A172 (cell line): ENCODE measurements at regions not wholly inside any gene's neighbourhood (a gene's known extent, or its start where the extent isn't known, plus 50 kb on each side); places are given as distances from the start of the nearest gene placed in this dataset.

Source experiments
- DNase-seq: peaks from one replicate; pipeline ENCODE4 v3.0.0-alpha.2; 2015; ENCODE audit warnings: low spot score

DNA sequence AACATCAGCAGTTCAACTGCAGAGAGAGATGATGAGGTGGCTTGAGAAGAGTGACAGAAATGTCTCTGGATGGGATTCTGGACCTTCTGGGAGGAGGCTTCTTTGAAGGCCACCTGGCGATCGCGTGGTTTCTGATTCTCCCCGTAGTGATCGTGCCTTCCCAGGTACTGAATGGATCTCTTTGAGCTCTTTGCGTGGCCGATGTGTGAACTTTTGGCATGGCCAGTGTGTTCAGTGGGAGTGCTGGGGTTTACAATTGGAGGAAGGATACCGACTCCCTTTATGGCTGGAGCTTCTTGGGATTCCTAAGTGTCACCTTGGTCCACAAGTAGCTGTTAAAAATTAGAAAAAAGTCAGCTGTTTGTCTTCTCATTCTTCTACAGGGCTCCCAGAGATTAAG is 374.7 kb downstream of the C12orf75 start:
- DNase-seq, result no peak

DNA sequence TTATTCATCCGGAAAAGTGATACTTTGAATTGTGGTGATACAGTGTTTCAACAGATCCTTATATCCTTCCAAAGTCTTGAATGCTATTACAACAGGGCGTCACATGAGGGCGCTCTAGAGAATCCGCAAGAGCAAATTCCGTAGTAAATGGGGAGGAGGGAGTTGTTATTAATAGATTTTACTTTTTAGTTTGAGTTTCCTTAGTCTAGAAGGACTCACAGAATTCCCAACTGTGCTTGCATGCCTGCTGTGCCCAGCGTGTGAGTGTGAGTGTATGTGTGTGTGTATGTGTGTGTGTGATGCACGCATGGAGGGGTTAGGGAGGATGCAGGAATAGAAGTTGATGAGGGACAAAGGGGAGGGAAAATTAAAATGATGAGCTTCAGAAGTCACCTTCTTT is 375.3 kb downstream of the C12orf75 start:
- peak; percentile 39 for DNase-seq

DNA sequence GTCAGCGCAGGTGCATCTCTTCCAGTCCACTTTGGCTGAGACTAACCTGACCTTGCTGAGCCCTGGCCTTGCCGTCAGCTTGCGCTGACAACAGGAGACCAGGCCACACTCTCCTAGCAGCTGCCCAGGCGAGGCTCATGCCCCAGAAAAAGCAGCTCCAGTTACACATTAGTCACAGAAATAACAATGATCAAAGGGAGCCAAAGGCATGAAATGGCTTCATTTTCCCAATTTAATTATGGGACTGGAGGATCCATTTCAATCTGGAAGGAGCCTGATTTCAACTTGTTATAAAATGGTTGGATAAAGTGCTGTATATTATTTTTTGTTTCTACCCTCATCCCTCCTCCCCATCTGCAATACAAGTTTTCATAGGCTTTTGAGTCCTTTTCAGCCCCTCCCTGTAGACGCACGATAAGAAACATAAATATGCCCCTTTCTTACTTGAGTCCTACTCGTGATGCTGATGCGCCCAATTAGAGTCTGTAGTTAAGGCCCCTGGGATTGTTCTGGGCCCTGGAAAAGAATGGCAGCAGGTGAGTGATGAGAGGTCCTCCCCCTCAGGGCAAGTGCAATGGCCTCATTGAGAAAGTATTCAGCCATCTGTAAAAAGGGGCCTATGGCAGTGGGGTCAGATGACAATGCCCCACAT is 376.0 kb downstream of the C12orf75 start:
- peak; percentile 54 for DNase-seq

DNA sequence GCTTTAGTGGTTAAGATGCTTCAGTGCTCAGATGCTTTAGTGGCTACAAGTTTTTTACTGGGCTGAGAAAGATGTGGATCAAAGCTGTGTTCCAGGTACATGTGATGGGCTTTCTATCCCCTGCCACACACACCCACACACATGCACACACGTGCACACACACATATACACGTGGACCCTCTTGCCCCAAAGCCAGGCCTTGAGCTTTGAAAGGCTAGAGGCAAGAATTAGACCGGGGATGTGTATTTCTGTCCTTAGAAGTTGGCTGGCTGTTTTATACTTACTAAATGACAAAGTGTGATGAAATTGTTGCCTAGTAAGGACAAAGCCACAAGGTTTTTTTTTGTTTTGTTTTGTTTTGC is 376.5 kb downstream of the C12orf75 start:
- DNase-seq, result no peak

DNA sequence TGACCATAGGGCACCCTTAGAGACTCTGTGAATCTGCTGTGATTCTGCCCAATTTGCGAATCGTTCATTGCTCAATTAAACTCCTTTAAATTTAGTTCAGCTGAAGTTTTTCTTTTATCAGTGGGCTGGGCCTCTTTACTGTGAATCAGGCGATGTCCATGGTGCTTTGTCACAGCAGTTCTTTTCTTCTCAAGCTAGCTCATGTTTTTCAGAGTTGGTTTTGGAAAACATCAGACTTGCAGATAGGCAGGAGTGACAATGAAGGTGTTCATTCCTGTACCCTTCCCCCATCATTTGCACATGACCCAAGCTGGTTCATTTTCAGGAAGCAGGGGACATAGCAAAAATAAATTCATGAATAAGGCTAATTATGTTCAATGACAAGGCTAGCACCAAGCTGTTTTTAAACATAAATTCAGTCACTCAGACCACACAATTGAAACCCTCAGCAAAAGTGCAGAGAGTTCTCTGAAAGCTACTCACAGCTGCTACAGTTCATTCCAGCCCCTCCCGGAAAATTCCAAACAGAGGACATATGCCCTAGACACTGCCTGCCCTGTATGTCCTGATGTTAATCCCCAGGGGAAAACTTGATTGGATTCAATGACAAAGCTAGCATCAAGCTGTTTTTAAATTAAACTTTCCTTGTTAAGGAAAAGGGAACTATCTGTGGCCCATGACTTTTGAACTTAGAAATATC is 383.3 kb downstream of the C12orf75 start:
- no peak for DNase-seq

DNA sequence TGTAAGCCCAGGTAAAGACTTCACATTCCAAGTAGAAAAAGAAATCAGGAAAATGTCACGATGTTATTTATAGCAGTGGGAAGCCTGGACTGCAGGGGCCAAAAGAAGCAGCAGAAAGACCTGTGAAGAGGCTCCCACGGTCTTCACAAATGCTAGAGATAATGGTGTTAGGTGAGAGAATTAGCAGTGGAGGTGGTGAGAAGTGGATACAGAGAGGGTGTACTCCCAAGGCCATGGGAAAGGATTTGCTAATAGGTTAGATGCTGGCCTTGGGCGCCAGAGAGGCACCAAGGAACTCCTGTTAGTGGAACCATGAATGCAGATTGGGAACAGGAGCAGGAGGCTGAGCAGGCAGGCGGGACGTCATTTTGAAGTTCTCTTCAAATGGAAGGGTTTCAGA is 386.1 kb downstream of the C12orf75 start:
- no peak for DNase-seq

DNA sequence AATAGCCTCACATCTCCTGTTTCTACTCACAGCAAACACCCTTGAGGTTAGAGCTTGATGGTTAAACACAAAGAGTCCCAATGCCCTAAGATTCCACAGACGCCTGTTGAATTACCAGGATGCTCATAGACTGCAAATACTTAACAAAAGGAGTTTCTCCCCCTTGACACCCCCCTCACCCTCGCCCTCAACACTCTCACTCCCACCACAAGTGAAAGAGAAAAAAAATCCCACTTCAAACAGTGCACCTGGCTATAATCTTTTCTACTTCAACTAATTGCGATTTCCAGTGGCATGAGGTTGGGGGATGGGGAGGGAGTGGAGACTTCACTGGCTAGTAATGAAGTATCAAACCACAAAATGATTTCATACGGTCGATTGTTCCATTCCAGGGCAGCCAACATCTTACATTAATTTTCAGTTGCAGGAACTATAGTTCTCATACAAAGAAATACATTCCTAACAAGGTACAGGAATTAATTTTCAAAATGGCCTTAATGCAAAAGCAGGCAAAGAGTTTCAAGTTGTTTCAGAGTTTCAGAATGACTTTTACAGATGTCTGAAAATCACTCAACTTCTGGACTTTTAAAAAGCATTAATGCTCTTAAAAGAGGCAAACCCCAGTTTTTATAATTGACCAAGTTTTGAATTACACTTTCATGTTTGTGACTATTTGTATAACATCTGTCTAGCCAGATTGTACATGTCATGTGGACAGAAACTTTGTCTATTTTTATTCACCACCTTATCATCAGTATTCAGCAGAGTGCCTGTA is 390.7 kb downstream of the C12orf75 start:
- no peak for DNase-seq

DNA sequence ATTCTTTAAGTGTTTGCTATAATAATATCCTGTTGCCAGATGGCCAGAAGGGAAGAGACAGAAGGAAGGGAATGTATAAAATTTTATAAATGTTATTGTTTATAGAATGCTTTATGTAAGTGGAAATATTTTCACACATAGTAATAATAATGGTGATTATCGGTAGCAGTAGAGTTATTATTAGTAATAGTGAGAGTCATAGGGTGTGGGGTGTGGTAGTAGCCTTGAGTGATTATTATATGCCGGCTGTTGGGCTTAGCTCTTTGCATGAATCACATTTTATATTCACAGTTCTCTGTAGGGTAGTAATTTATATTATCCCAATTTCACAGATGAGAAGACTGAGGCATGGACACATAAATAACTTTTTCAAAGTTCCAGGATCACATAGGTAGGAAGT is 391.4 kb downstream of the C12orf75 start:
- no peak for DNase-seq

DNA sequence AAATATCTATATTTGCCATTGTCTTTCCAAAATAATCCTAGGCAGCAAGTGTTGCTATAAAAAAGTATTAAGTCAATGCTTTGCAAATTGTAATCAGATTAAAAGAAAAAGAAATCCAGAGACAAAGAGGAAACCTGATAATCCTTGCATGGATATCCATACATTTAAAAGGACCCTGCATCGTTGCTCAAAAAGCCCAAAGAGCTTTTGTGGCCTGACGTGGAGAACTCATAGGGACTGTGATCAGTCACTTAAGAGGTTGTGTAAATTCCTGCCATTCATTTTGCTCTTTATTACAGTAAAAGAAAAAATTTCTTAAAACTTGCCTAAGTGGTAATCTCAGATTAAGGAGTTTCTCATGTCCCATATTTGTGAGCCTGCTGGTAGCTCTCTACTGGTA is 392.6 kb downstream of the C12orf75 start:
- DNase-seq, result no peak

DNA sequence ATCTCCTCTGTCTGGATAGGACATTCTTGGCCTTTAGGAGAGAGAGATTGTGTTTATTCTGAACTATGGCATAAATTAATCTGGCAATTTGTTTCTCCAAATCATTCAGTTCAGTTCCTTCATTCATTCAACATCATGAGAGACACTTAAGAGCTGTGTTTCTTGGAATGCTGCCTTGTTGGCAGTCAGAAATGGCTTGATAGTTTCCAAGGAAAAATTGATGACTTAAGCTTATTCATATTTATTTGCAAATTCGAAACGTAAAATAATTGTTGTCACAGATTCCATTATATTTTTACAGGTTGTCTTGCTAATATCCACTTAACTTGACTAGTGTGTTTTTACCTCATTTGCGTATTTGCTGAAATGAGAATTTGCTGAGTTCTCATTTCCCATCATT is 393.0 kb downstream of the C12orf75 start:
- DNase-seq, result no peak

DNA sequence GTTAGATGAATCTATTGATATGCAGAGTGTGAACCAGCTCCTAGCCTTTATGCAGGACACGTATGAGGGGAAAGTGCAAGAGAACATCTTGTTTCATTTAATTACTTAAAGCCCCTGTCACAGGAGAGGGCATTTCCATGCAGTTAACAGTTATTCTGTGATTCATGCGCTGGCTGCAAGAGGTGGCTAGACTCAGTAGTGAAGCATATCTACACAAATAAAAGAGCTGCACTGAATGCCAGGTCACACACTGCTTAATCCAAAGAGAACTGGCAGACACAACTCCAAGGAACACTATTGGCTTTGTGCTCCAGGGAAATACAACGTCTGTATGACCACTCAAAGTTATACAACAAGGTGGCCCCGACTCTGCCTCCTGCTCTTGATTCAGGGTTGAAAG is 394.1 kb downstream of the C12orf75 start:
- no peak for DNase-seq

DNA sequence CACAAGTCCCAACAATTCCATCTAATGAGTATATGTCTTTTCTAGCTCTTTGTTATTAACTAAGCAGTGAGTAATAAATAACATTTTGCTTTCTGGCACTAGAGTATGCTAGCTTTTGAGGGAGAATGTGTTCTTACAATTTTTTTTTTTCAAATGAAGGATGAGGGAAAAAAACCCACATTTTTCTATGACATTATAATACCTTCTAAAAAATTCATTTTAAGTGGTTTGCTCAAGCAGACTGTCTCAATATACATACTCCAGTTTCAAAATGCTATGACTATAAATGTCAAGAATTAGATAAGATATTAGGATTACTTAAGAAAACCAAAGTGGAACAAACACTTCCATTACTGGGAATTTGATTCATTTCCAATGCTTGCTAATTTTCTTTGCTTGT is 394.6 kb downstream of the C12orf75 start:
- DNase-seq, result no peak

DNA sequence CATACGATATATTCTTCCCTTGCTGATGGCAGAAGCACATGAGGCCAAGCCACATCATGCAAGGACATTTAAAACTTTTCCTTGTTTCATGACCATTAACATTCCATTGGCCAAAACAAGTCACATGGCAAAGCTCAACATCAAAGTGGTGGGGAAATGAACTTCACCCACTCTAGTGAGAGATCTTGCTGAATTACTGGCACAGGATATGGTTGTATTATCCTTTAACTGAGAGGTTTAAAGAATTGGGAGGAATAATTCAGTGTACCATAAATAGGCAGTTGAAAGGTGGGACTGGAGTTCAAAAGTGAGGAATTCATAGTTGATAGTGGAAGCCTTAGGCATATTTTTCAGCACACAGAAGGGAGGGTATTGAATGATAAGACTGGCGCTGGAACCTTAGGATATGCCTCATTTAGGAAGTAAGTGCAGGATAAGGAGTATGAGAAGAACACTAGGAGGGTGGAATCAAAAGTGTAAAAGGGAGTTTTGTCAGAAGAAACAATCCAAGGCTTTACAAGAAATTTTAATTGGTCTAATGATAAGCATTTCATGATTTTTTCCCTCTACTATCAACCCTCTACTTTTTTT is 398.8 kb downstream of the C12orf75 start:
- no peak for DNase-seq

DNA sequence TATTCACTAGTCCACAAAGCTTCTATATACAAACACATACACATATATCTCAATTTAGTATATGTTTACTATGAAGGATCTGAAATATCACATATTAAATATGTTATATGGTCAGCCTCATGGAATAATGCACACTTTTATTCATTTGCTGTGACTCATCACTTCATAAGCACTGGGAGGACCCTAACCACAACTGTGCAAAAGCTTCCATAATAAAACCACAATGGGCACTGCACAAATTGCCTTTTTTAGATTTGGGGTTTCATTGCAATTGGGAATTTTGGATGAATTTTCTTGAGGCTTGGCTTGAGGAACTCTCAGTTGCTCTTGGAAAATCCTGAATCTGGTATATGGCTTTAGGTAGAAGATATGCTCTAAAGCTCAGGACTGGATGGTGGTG is 399.4 kb downstream of the C12orf75 start:
- no peak for DNase-seq

DNA sequence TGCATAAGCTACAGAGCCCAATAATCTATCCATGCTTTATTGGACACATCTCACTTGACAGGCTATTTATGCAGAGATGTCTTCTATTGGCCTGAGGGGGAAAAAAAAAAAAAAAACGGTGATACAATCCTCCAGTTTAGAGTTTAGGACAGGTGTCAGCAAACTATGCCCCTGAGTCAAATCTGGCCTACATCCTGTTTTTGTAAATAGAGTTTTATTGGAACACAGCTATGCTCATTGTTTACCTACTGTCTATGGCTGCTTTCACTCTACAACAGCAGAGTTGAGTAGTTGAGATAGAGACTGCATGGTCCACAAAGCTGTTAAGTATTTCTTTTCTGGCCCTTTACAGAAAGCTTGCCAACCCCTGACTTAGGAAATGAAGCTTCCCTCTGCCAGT is 403.1 kb downstream of the C12orf75 start:
- no peak for DNase-seq

DNA sequence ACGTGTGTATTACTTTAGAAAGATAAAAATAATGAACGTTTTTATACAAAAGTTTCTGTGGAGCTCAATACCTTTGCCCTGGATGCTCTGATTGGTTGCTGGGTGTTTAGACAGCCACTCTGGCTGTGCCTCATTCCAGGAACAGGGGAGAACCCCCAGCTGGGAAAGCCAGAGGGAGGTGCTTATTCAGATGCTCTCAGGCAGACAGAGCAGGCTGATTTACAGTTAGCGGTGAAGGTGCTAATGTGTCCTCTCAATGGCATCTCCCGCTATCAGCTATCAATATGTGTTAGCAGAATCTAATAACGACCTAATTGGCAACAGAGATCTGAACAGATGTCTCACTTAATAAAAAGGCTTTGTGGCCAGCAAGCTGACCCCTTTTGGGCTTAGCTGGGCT is 402.3 kb downstream of the NUAK1 start:
- DNase-seq, result no peak

DNA sequence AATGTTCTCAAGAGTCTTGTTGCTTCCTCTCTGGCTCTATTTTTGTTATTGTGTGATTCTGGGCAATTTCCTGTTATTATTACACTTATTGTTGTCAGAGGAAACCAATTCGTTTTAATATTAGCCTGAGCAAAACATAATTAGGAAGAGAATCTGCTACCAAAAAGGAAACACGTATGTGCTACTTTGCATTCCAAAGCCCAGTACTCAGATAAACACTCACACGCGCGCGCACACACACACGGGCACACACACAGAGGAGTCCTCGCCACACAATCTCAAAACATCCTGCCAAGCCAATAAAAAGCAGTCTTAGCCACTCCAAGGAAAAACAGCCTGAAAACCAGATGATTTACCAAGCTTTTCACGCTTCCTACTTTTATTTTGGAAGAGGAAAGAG is 400.7 kb downstream of the NUAK1 start:
- no peak for DNase-seq

DNA sequence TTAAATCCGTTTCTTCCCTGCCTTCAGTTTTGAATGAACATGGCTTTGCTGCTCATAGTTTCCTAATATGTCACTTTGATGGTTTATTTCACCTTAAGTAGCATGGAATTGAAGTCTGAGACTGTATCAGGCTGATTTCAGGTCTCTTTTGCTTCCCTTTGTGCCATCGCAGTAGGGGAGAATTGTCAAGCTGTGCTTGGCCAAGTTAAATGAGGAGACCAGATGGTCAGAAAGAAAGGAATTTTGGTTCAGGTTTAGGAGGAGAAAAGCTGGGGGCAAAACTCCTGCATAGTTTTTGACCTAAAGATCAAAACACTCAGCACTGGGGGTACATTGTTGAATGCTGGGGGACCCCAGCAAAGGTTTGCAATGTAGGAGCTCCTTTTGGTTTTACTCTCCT is 398.4 kb downstream of the NUAK1 start:
- DNase-seq, result no peak

DNA sequence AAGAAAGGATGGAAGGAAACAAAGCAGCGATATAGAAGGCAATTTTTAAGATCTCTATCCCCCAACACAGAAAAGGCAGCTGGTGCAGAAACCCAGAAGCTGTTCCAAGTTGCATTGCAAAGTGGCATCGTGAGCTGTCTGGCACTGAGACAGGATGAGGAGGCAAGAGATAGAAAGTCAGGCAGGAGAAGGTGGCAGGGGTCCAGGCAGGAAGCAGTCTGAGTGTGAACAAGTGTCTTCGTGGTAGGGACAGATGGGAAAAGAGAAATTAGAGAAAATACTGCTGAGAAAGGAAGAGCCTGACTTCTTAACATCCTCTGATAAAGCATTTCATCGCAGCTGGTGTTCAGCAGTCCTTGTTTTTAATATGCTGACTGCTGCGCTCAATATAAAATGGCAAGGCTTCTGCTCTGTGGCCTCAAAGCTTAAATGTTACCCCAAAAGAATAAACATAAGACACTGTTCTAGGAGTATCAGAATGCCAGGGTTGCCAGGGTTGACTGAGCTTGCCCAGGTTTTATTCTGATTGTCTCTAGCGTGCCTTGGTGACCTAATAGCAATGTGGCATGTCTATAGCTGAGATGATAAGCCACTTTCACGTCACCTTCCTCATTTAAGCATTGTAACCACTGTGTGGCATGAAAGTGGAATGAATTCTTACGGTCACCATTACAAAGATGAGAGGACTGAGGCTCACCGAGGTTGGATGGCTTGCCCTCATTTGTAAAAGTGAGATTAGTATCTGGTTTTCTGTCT is 397.6 kb downstream of the NUAK1 start:
- peak; percentile 46 for DNase-seq

DNA sequence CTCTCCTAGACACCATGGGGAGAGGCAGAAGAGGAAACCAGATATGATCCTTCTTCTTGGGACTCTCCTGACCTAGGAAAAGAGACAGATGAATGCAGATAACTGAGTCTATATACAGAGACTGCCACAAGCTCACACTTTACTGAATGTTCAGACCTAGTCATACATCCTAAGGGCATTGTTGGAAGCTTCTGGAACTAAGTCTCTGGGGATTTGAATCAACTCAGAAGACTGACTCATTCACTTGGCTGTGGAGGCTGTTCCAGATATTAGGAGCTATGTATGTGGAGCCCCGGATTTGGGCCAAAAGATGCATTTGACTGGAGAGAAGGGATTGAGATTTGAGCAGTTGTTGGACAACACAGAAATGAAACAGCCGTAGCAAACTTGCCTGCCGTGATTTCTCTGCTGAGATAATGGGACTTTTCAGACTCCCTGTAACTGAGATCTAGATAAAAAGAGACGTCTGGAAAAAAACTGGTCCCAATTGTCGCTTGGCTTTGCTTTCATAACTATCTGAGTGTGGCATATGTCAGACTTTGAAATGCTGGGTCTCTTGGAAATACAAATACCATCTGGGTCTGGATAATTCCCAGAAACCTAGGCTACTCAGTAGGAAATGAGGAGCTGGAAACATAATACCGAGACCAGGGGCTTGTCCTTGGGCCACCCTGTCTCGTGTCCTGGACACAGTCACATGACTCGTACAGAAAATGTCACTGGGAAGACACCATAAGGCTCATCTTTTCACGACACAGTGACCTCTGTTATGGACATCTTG is 396.8 kb downstream of the NUAK1 start:
- peak; percentile 11 for DNase-seq

DNA sequence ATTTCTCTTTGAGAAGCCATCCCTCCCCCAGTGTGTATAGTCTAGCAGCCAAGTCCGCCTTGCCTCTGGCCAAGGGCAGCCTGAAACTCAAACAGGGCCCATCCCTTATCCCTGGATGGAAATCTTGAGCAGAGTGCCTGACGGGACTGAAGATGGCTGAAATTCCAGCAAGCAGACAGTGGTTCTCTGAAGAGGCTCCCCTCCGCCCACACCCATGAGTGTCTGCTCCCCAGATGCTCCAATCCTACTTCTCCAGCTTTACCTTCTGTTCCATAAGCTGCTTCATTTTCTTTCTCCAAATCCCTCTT is 396.2 kb downstream of the NUAK1 start:
- DNase-seq, result no peak
